GM10248 (cell line): ENCODE measurements at regions not wholly inside any gene's neighbourhood (a gene's known extent, or its start where the extent isn't known, plus 50 kb on each side); places are given as distances from the start of the nearest gene placed in this dataset.

Source experiments
- CTCF ChIA-PET: fragments of 300-600 bp; sonication (Branson Sonifier 250); formaldehyde crosslinking; extraction: SDS; loops from one replicate; lab custom pipeline; 2021; ENCODE audit warnings: antibody characterized with exemption; lab: Yijun Ruan, JAX
- POLR2A ChIA-PET: fragments of 350-650 bp; sonication (Branson Sonifier 250); formaldehyde crosslinking; extraction: SDS; loops from one replicate; lab custom pipeline; 2020; ENCODE audit warnings: antibody characterized with exemption; lab: Yijun Ruan, JAX
- DNase-seq: peaks from one replicate; pipeline ENCODE4 v3.0.0; 2012; ENCODE audit errors: extremely low spot score
- TF ChIP-seq, protein P1 (sequence below): IDR thresholded peaks from 2 replicates; pipeline ENCODE4 v1.5.1; 2012; ENCODE audit warnings: mild to moderate bottlenecking, low read depth; ENCODE audit errors: extremely low read depth, missing control alignments, control extremely low read depth

DNA sequence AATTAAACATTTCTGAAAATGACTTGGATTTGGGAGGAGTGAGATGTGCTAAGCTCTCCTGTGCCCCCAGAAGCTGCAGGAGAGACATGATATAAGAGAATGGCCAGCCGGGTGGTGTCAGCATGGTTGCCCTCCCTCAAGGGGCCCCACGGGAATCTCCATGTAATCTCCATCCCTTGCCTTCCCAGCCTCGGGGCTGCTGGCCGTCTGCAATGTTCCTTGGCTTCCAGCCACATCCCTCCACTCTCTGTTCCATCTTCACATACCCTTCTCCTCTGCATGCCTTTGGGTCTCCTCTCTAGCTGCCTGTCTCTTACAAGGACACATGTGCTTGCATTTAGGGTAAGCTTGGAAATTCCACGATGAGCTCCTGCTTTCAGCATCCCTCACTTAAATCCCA, 172.0 kb downstream of the TSHZ3 start:
- no peak for DNase-seq
- POLR2A ChIA-PET: no interaction called here
- CTCF ChIA-PET: no interaction called here
- TF ChIP-seq, protein P1, sequence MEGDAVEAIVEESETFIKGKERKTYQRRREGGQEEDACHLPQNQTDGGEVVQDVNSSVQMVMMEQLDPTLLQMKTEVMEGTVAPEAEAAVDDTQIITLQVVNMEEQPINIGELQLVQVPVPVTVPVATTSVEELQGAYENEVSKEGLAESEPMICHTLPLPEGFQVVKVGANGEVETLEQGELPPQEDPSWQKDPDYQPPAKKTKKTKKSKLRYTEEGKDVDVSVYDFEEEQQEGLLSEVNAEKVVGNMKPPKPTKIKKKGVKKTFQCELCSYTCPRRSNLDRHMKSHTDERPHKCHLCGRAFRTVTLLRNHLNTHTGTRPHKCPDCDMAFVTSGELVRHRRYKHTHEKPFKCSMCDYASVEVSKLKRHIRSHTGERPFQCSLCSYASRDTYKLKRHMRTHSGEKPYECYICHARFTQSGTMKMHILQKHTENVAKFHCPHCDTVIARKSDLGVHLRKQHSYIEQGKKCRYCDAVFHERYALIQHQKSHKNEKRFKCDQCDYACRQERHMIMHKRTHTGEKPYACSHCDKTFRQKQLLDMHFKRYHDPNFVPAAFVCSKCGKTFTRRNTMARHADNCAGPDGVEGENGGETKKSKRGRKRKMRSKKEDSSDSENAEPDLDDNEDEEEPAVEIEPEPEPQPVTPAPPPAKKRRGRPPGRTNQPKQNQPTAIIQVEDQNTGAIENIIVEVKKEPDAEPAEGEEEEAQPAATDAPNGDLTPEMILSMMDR: no peak

DNA sequence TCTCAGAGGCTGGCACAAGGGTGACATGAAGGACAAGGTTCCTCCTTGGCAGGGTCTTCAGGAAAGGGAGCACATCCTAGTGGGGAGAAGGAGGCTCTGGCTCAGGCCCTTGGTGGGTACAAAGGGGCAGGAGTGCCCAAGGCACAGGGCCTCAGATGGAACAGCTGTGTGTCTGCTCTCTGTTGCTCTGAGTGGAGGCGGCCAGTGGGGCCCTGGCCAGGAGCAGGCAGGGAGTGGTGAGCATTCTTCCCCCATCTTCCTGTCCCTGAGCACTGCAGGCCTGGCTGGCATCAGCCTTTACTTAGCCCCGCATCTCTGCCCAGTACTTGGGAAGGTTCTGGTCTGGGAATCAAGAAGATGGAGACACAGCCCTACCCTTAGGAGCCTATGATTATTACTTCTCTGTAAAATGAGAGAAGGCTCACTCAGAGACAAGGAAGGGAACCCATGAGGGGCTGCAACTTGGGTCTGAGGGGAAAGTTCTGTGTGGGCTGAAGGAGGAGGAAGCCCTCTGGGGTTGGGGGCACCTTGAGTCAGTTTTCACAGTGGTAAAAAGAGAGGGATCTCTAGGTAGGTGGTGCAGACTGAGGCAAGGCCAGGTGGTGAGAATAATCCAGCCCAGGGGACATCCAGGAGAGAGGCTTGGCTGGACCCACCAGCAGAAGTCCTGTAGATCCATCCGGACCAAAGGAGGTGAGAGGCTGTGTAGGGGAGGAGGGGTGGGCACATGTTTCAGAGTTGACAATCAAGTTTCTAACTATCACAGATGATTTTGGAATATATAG, 173.5 kb downstream of the TSHZ3 start:
- DNase-seq: no peak
- POLR2A ChIA-PET: no interaction called here
- TF ChIP-seq, protein P1: no peak
- CTCF ChIA-PET: no interaction called here

DNA sequence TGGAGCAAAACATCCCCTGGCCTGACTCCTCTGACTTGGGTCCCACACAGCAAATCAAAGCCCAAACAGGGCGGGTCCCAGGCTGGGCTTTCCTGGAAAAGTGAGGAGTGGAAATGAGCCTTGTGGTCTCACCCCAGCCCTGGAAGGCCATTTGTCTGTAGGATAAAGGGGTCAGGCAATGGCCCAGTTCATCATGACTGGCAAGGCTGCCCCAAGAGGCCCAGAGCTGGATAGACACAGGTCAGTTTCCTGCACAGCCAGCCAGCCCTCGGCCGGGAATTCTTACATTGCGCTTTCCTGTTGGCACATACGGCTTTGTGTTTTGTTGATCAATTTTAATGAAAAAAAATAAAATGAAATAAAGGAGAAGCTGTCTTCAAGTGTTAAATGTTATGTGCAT, 174.3 kb downstream of the TSHZ3 start:
- POLR2A ChIA-PET: no interaction called here
- no peak for DNase-seq
- TF ChIP-seq, protein P1: no peak
- CTCF ChIA-PET: no interaction called here

DNA sequence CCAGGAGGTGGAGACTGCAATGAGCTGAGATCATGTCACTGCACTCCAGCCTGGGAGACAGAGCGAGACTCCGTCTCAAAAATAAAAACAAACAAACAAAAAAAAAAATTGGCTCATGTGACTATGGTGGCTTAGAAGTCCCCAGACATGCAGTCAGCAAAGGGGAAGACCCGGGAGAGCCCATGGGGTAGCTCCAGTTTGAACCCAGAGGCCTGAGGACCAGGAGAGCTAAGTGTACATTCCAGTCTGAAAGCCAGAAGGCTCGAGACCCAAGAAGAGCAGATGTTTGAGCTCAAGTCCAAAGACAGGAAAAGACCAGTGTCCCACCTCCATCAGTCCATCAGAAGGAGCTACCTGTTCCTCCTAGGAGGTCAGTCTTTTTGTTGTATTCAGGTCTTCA, 175.2 kb downstream of the TSHZ3 start:
- no peak for DNase-seq
- ChIA-PET CTCF (interaction anchor here (1.1 kb wide), 1 partner anchor 21 kb away, joined by 3 read pairs; no protein-coding TSS in a partner anchor), POLR2A (no interaction called here)
- TF ChIP-seq, protein P1: no peak

DNA sequence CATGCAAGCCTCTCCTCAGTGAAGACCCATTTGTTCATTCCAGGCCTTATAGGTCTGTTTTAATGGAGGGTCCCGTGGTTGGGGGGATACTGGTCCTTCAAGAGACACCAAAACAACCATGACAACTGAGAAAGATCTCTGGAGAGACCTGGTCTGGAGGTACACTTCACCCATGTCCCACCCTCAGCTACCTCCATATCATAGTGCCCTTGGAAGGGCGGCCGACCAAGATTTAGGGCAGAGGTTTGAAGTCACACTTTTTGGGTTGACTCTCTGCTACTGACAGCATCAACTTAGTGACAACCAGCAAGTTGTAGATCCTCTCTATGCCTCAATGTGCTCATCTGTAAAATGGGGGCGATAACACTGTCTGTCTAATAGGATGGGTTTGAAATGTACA, 177.3 kb downstream of the TSHZ3 start:
- CTCF ChIA-PET: no interaction called here
- POLR2A ChIA-PET: no interaction called here
- TF ChIP-seq, protein P1: no peak

DNA sequence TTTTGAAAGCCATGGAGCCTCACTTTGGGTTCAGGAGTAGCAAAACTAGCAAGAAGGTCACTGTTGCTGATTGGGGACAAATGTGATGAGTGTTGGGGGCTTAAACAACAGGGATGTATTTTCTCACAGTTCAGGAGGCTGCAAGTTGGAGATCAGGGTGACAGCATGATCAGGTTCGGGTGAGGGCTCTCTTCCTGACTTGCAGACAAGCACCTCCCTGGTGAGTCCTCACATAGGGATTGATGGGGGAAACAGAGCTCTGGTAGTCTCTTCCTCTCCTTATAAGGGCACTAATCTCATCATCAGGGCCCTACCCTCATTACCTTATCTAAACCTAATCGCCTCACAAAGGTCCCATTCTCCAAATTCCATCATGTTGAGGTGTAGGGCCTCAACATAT, 179.2 kb downstream of the TSHZ3 start:
- no peak for DNase-seq
- ChIA-PET CTCF (no interaction called here), POLR2A (no interaction called here)

More for the DNA sequence above, 177.3 kb downstream of the TSHZ3 start:
- no peak for DNase-seq

More for the DNA sequence above, 179.2 kb downstream of the TSHZ3 start:
- TF ChIP-seq, protein P1: no peak
